Memory B cell (primary cell): ENCODE measurements at regions not wholly inside any gene's neighbourhood (a gene's known extent, or its start where the extent isn't known, plus 50 kb on each side); places are given as distances from the start of the nearest gene placed in this dataset.
"Not testable (repeated sequence)": the region's sequence is repeated elsewhere in the genome, so short reads cannot be mapped to it uniquely, and the experiment has no call there.

Experiments
- ATAC-seq: fragments of 150-1000 bp; cut with Tn5 transposase; 2 replicates; pipeline ENCODE4 v1.10.0; 2021; ENCODE audit warnings: low read depth, mild to moderate bottlenecking, moderate library complexity
- DNase-seq, 2 donors: peaks; one replicate each; pipeline ENCODE4 v3.0.0; 2022; ENCODE audit warnings: low spot score in 2 of 2
- H3K27ac Mint-ChIP-seq: one replicate; pipeline ENCODE4 v1.8.0; 2022; ENCODE audit warnings: mild to moderate bottlenecking, moderate library complexity, mixed read lengths
- H3K27me3 Mint-ChIP-seq: one replicate; pipeline ENCODE4 v1.8.0; 2022; ENCODE audit warnings: mixed read lengths
- H3K36me3 Mint-ChIP-seq: one replicate; pipeline ENCODE4 v1.8.0; 2022; ENCODE audit warnings: mild to moderate bottlenecking, mixed read lengths
- H3K4me1 Mint-ChIP-seq: one replicate; pipeline ENCODE4 v1.8.0; 2022; ENCODE audit warnings: mixed read lengths
- H3K4me3 Mint-ChIP-seq: one replicate; pipeline ENCODE4 v1.8.0; 2022; ENCODE audit warnings: mild to moderate bottlenecking, moderate library complexity, mixed read lengths
- H3K9me3 Mint-ChIP-seq: one replicate; pipeline ENCODE4 v1.8.0; 2022; ENCODE audit warnings: mixed read lengths

DNA sequence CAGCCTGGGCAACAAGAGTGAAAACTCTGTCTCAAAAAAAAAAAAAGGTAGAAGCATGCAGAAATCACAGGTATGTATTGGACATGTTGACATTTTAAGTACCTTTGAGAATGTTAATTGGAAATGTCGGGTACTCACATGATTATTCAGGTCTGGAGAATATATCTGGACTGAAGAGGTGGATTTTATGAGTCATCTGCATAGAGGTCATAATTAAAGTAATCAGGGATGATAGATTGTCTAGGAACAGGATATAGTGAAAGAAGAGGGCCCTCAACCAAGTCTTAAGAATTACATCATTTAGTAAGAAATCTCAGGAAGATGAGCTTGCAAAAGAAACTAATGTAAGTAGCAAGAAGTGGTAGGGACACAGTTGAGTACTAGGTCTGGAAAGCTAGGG is 212.5 kb downstream of the UTRN start:
- Mint-ChIP-seq H3K27ac (peak overlapping the region; percentile 32), H3K36me3 (peaks cover 34% of the 10 kb centered on the region)
- ATAC-seq: no peak

DNA sequence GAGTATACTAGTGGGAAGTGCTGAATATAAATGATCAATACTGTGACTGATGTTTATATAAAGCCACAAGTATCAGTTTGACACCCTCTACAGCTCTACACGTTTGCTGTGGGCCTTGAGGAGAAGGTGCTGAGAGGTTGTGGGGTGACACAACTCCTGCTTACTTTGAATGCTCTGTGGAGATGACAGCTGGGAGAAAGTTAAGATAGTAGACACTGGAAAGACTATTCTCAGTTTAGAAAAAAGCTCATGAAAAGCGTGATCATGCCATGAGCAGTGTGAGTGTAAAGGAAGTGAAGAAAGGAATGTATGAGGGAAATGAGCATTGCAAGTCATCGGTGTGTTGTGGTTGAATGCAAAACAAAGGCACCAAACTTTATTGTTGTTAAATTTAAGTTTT is 215.8 kb downstream of the UTRN start:
- peak overlapping the region; percentile 46 for H3K27ac Mint-ChIP-seq
- ATAC-seq (no peak), DNase-seq (no peak)
- H3K9me3 Mint-ChIP-seq: peaks cover 14% of the 10 kb centered on the region
- peaks cover 59% of the 10 kb centered on the region for H3K36me3 Mint-ChIP-seq
- no peak overlapping the region for H3K4me3 Mint-ChIP-seq
- H3K4me1 Mint-ChIP-seq: peaks cover 14% of the 10 kb centered on the region
- H3K27me3 Mint-ChIP-seq: no peaks in the 10 kb centered on the region

More for the DNA sequence above, 212.5 kb downstream of the UTRN start:
- no peak for DNase-seq
- Mint-ChIP-seq H3K9me3 (no peaks in the 10 kb centered on the region), H3K4me1 (peaks cover 9% of the 10 kb centered on the region), H3K27me3 (no peaks in the 10 kb centered on the region), H3K4me3 (no peak overlapping the region)

GRCh38 chr6:144505214-144505613 is 220.1 kb downstream of the UTRN start:
- H3K27ac Mint-ChIP-seq, H3K4me1 Mint-ChIP-seq, H3K27me3 Mint-ChIP-seq, ATAC-seq, H3K4me3 Mint-ChIP-seq, DNase-seq: not testable (repeated sequence)
- peaks cover 15% of the 10 kb centered on the region for H3K9me3 Mint-ChIP-seq
- H3K36me3 Mint-ChIP-seq: peaks cover 56% of the 10 kb centered on the region

DNA sequence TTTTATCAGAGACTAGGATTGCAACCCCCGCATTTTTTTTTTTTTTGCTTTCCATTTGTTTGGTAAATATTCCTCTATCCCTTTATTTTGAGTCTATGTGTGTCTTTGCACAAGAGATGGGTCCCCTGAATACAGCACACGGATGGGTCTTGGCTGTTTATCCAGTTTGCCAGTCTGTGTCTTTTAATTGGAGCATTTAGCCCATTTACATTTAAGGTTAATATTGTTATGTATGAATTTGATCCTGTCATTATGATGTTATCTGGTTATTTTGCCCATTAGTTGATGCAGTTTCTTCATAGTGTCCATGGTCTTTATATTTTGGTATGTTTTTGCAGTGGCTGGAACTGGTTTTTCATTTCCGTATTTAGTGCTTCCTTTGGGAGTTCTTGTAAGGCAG is 220.9 kb downstream of the UTRN start:
- ATAC-seq, H3K27ac Mint-ChIP-seq, H3K4me1 Mint-ChIP-seq, H3K27me3 Mint-ChIP-seq, H3K4me3 Mint-ChIP-seq, DNase-seq: not testable (repeated sequence)
- H3K36me3 Mint-ChIP-seq: peaks cover 53% of the 10 kb centered on the region
- peaks cover 15% of the 10 kb centered on the region for H3K9me3 Mint-ChIP-seq

- H3K4me1 Mint-ChIP-seq, H3K27ac Mint-ChIP-seq: not testable (repeated sequence)
- peaks cover 14% of the 10 kb centered on the region for H3K9me3 Mint-ChIP-seq
Measured at GRCh38 chr6:144507772-144508312, 222.7 kb downstream of the UTRN start.

GRCh38 chr6:144510859-144511258 is 225.7 kb downstream of the UTRN start:
- Mint-ChIP-seq H3K4me3 (no peak overlapping the region), H3K27me3 (no peaks in the 10 kb centered on the region), H3K27ac (no peak overlapping the region), H3K36me3 (peaks cover 33% of the 10 kb centered on the region), H3K9me3 (peaks cover 2% of the 10 kb centered on the region), H3K4me1 (no peaks in the 10 kb centered on the region)
- DNase-seq (no peak), ATAC-seq (no peak)

More at GRCh38 chr6:144507772-144508312, 222.7 kb downstream of the UTRN start:
- peaks cover 48% of the 10 kb centered on the region for H3K36me3 Mint-ChIP-seq
- H3K27me3 Mint-ChIP-seq, H3K4me3 Mint-ChIP-seq, ATAC-seq, DNase-seq: not testable (repeated sequence)

DNA sequence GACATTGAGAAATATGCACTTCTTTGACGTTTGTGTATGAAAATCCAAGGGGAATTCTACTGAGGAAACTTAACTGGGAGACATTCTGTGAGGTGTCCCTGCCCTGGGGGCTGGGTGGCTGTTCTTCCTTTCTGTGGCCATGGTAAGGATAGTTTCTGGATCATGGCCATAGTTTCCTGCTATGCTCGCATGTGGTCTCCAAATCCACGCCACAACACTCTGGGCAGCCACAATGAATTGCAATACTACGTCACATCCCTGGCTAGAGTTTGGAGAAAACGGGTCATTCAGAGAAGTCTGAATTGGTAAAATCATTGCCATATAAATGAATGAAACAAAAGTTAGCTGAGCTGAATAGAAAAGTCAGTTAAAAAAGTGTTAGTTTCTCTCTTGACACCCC is 230.6 kb downstream of the UTRN start:
- Mint-ChIP-seq H3K4me3 (no peak overlapping the region), H3K4me1 (no peaks in the 10 kb centered on the region), H3K9me3 (no peaks in the 10 kb centered on the region), H3K27me3 (no peaks in the 10 kb centered on the region), H3K36me3 (peaks cover 39% of the 10 kb centered on the region), H3K27ac (no peak overlapping the region)
- ATAC-seq (no peak), DNase-seq (no peak)

- DNase-seq (no peak), ATAC-seq (no peak)
- Mint-ChIP-seq H3K36me3 (peaks cover 28% of the 10 kb centered on the region), H3K9me3 (no peaks in the 10 kb centered on the region), H3K27me3 (no peaks in the 10 kb centered on the region), H3K27ac (no peak overlapping the region), H3K4me3 (no peak overlapping the region), H3K4me1 (no peaks in the 10 kb centered on the region)
Measured at GRCh38 chr6:144519426-144519825, 234.3 kb downstream of the UTRN start.

GRCh38 chr6:144528743-144529425 is 243.7 kb downstream of the UTRN start:
- no peaks in the 10 kb centered on the region for H3K9me3 Mint-ChIP-seq
- peaks cover 3% of the 10 kb centered on the region for H3K4me1 Mint-ChIP-seq
- DNase-seq: no peak
- H3K27ac Mint-ChIP-seq: peak overlapping the region; percentile 75
- no peaks in the 10 kb centered on the region for H3K27me3 Mint-ChIP-seq
- H3K4me3 Mint-ChIP-seq: no peak overlapping the region
- ATAC-seq: no peak
- H3K36me3 Mint-ChIP-seq: peaks cover 51% of the 10 kb centered on the region

DNA sequence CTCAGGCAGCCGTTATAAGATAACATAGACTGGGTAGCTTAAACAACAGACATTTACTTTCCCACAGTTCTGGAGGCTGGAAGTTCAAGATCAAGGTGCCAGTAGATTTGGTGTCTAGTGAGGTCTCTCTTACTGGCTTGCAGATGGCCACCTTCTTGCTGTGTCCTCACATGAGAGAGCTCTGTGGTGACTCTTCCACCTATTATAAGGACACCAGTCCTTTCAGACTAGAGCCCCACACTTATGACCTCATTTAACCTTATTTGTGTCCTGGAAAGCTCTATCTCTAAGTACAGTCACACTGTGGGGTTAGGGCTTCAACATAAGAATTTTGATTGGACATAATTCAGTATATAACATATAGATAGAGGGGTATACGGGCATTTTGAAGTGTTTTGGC is 245.0 kb downstream of the UTRN start:
- H3K4me1 Mint-ChIP-seq: peaks cover 3% of the 10 kb centered on the region
- ATAC-seq: no peak
- no peak for DNase-seq
- no peaks in the 10 kb centered on the region for H3K27me3 Mint-ChIP-seq
- H3K9me3 Mint-ChIP-seq: no peaks in the 10 kb centered on the region
- no peak overlapping the region for H3K27ac Mint-ChIP-seq
- no peak overlapping the region for H3K4me3 Mint-ChIP-seq
- H3K36me3 Mint-ChIP-seq: peaks cover 50% of the 10 kb centered on the region

DNA sequence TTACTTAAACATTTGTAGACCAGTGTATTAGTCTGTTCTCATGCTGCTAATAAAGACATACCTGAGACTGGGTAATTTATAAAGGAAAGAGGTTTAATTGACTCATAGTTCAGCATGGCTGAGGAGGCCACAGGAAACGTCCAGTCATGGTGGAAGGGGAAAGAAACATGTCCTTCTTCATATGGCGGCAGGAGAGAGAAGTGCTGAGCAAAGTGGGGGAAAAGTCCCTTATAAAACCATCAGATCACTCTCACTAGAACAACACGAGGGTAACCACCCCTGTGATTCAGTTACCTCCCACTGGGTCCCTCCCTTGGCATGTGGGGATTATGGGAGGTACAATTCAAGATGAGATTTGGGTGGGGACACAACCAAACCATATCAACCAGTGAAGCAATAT is 247.1 kb downstream of the UTRN start:
- H3K27ac Mint-ChIP-seq, ATAC-seq, H3K4me1 Mint-ChIP-seq, DNase-seq, H3K9me3 Mint-ChIP-seq, H3K27me3 Mint-ChIP-seq, H3K4me3 Mint-ChIP-seq: not testable (repeated sequence)
- H3K36me3 Mint-ChIP-seq: peaks cover 35% of the 10 kb centered on the region

DNA sequence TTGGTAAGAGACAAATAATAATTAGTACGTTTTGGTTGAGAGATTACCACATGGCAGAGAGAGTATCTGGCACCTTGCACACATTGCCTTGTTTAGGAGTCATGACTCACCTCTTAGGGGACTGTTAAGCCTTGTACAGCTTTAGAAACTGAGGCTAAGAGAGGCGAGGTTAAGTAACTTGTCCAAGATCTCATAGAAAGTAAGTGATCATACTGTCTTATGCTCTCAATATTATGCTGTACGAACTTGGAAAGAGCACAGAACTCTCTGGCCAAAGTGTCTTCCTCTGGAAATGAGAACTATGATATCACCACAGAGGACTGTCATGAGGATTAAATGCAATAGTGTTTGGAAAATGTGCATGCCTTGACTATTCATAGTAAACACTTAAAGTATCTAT is 249.0 kb downstream of the UTRN start:
- peaks cover 28% of the 10 kb centered on the region for H3K36me3 Mint-ChIP-seq
- peaks cover 3% of the 10 kb centered on the region for H3K4me1 Mint-ChIP-seq
- ATAC-seq (no peak), DNase-seq (no peak)
- no peak overlapping the region for H3K27ac Mint-ChIP-seq
- H3K27me3 Mint-ChIP-seq: no peaks in the 10 kb centered on the region
- H3K9me3 Mint-ChIP-seq: no peaks in the 10 kb centered on the region
- H3K4me3 Mint-ChIP-seq: no peak overlapping the region

- H3K27ac Mint-ChIP-seq: no peak overlapping the region
- H3K4me1 Mint-ChIP-seq: peaks cover under 1% of the 10 kb centered on the region
- no peaks in the 10 kb centered on the region for H3K9me3 Mint-ChIP-seq
- H3K27me3 Mint-ChIP-seq: no peaks in the 10 kb centered on the region
- H3K36me3 Mint-ChIP-seq: peaks cover 31% of the 10 kb centered on the region
- no peak overlapping the region for H3K4me3 Mint-ChIP-seq
- ATAC-seq (no peak), DNase-seq (no peak)
Measured at GRCh38 chr6:144535630-144536029, 250.5 kb downstream of the UTRN start.

GRCh38 chr6:144536079-144536478 is 250.9 kb downstream of the UTRN start:
- Mint-ChIP-seq H3K9me3 (no peaks in the 10 kb centered on the region), H3K27ac (no peak overlapping the region), H3K4me3 (no peak overlapping the region), H3K27me3 (no peaks in the 10 kb centered on the region), H3K4me1 (no peaks in the 10 kb centered on the region), H3K36me3 (peaks cover 32% of the 10 kb centered on the region)
- ATAC-seq: no peak
- DNase-seq: no peak
